K562 (cell line): ENCODE measurements at regions not wholly inside any gene's neighbourhood (a gene's known extent, or its start where the extent isn't known, plus 50 kb on each side); places are given as distances from the start of the nearest gene placed in this dataset.

Experiments
- JUN ChIP-seq, 2 experiments: sonication (generic) in 1 of 2; formaldehyde crosslinking in 1 of 2; IDR thresholded peaks; 2 replicates each; pipeline versions ENCODE4 v1.6.1 to v1.8.0; 2012 to 2022; ENCODE audit warnings: borderline replicate concordance in 2 of 2, mild to moderate bottlenecking in 2 of 2, improper control_type of control experiment in 1 of 2, low read depth in 1 of 2, low read length in 1 of 2, missing genetic modification reagents in 1 of 2
- LCOR ChIP-seq: sonication (generic); formaldehyde crosslinking; IDR thresholded peaks from 2 replicates; pipeline ENCODE4 v1.8.0; 2022; ENCODE audit warnings: mild to moderate bottlenecking, missing genetic modification reagents
- POLR2A ChIP-seq: fragments of 450-650 bp; conservative IDR thresholded peaks from 2 replicates; pipeline ENCODE4 v1.6.1; 2016
- POLR2AphosphoS5 ChIP-seq: IDR thresholded peaks from 2 replicates; pipeline ENCODE4 v1.6.1; 2011; ENCODE audit warnings: mild to moderate bottlenecking, low read depth, low read length, moderate library complexity; ENCODE audit not compliant: control insufficient read depth, insufficient read depth
- RFX5 ChIP-seq: IDR thresholded peaks from 2 replicates; pipeline ENCODE4 v1.6.1; 2011; ENCODE audit warnings: low read depth, mild to moderate bottlenecking, improper control_type of control experiment, low read length
- ZNF695 ChIP-seq: fragments of 450-650 bp; formaldehyde crosslinking; IDR thresholded peaks from 2 replicates; pipeline ENCODE4 v1.4.0; 2020; ENCODE audit warnings: mild to moderate bottlenecking, moderate library complexity

GRCh38 chr6:98581705-98582104, 252.7 kb upstream of the POU3F2 start:
- no peak for TF ChIP-seq JUN (IDR thresholded peaks at IDR 0.05; ENCODE audit: borderline replicate concordance, low read depth, low read length)
- TF ChIP-seq JUN (CRISPR knock-in tag; IDR thresholded peaks at IDR 0.05; ENCODE audit: borderline replicate concordance) = no peak
- TF ChIP-seq POLR2AphosphoS5 = no peak
- no peak for TF ChIP-seq POLR2A
- TF ChIP-seq RFX5 = no peak
- TF ChIP-seq ZNF695 (CRISPR knock-in tag) = no peak
- TF ChIP-seq LCOR = no peak
